ENCODE measurements at regions not wholly inside any gene's neighbourhood (a gene's known extent, or its start where the extent isn't known, plus 50 kb on each side); places are given as distances from the start of the nearest gene placed in this dataset.

DNA sequence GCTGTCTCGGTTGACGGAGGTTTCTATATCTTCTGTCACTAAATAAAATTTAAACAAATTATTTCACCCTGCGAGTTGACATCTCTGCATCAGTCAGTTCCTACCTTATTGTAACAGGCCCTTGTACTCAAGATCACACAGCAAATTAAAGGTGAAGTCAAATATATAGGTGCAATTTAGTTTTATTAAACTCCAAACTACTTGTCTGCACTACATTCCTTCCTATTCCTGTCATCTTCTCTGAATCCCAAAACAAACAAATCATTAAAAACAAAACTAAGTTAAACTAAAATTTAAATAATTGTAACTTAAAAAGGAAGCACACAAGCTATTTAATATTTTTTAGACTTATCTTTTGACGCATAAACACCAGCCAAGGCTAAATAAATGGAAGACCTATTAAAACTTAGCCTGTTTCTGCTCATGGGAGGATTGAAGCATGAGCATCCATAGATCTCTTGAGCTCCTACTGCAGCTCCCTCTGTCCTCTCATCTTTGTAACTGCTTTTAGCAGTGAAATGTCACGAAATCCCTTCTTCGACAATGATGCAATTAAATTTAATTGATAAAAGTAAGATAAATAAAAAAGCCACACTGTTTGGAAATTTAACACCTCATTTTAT, 1152.3 kb upstream of the GJE1 start:
- DNase-seq (ENCODE audit: low spot score), result no peak

DNA sequence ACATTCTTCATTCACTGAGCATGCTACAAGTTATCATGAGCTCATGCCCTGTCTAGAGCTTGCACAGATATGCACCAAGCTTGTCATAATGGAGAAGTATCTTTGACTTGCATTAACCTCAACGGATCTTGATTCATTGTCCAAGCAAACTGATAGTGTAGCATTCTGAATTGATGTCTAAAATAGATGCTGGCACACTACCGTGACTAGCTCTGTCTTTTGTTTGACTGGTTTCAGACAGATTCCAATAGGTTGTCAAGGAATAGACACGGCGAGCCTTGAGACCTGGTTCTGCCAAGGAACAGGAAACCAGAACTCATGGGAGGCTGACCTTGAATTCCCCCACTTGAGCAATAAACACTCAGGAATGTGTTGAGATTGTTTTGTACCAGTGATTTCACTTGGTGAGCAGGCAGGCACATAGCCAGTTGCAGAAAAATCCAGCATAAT, 1153.1 kb upstream of the GJE1 start:
- DNase-seq (ENCODE audit: low spot score), result no peak

- DNase-seq (ENCODE audit: low spot score), result no peak
Observed at GRCh38 chr6:140977403-140977802, 1155.3 kb upstream of the GJE1 start.

- DNase-seq (ENCODE audit: low spot score), result no peak
Observed at GRCh38 chr6:140976806-140977205, 1155.9 kb upstream of the GJE1 start.

- DNase-seq (ENCODE audit: low spot score), result no peak
Observed at GRCh38 chr6:140970485-140970884, 1162.2 kb upstream of the GJE1 start.

DNA sequence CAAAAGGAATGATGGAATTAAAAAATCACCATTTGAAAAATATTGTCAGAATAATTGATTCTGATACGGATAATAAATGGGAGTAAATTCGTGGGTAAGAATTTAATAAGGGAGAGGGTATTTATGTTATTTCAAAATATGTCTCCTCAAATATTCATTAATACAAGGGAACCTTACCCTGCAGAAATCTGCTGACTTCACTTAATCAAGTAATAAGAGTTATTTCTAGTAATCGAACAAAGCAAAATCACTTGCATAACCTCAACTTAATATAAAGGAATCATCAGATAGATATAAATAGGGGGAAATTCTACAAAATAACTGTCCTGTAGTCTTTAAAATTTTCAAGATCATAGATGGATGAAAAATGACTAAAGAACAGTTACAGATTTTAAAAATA, 1164.7 kb upstream of the GJE1 start:
- no peak for DNase-seq (ENCODE audit: low spot score)

DNA sequence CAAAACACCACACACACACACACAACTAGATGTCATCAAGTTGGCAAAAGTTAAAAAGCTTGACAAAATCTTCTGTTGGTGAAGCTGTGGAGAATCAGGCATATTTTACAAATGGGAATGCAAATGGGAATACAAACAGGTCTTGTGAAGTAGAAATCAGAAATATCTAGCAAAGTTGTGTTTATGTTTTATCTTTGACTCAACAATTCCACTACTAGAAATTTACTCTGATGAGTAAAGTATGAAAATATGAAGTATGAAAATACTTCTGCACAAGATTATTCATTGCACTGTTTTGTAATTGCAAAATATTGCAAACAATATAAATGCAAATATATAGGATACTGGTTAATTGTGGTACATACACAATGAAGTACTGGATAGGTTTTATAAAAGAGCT, 1166.0 kb upstream of the GJE1 start:
- DNase-seq (ENCODE audit: low spot score), result no peak

DNA sequence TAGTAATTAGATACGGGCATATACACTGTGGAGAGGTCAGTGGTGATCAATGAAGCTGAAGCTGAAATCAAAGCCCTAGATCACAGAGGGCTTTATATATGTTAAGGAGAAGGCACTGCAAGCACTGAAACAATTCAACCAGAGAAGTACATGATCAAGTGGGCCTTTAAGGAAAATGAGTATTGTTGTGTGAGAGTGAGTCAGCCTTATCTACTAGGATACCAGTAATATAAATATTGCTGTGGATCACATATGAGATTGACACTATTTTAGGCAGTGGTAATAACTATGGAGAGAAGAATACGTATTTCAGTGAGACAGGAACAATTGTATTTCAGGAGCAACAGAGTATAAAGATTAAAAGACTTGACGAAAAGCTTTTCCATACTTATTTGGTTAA, 1172.2 kb upstream of the GJE1 start:
- no peak for DNase-seq (ENCODE audit: low spot score)

DNA sequence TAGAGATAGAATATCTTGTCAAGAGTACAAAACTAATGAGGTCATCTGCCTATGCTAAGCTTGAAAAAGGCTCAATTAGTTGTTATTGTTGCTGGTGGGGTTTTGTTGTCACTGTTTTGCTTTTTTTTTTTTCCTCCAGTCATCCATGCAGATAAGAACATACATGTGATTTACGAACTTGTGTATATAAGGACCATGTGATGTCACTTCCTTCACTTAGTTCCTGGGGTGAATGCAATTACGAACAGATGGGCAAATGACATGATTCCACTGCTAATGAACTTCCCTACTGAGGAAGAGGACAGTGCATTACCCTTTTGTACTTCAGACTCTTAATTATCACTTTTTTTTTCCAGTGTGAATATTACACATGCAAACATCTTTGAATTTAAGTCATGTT, 1175.3 kb upstream of the GJE1 start:
- DNase-seq (ENCODE audit: low spot score), result no peak

- peak; percentile 20 for DNase-seq (ENCODE audit: low spot score)
Observed at GRCh38 chr6:140956571-140957369, 1176.0 kb upstream of the GJE1 start.

DNA sequence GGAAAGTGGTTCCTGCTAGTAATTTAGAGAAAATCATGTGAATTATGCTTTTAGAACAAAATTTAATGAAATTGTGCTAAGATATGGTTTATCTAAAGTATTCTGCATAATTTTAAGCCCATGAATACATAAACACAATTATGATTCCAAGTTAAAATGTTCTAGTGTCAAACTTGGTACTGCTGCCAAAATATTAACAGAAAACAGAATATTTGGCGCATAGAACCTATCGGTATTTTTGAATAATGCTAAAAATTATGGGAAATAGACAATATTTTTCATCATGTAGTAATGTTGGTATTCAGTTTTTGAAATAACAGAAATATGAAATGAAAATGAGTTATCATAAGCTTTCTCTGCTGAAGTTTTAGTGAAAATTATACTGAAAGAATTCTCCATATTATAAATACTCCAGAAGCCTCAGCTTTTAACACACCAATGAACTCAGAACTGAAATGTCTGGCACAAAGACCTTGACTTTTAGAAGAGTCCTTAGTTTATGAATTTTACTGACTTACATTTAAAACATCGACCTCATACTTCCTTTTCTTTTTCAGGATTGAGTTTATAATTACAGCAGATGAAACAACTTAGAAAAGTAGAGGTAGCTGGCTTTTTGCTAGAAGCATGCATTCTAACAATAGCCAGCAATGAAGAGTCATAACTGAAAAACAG, 1192.3 kb upstream of the GJE1 start:
- DNase-seq (ENCODE audit: low spot score), result no peak

DNA sequence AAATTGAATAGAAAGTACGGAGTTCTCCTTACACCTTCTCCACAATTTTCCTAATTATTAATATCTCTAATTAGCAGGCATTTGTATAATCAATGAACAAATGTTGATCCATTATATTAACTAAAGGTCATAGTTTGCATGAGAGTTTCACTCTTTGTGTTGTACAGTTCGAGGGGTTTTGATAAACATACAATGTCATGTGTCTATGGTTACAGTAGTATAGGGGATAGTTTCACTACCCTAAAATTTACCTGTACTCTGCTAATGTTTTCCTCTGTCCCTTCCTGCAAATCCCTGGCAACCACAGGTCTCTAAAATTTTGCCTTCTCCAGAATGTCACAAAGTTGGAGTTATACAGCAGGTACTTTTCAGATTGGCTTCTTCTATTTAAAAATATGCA, 1199.8 kb upstream of the GJE1 start:
- no peak for DNase-seq (ENCODE audit: low spot score)

- DNase-seq (ENCODE audit: low spot score), result no peak
Observed at GRCh38 chr6:140931581-140931980, 1201.1 kb upstream of the GJE1 start.

DNA sequence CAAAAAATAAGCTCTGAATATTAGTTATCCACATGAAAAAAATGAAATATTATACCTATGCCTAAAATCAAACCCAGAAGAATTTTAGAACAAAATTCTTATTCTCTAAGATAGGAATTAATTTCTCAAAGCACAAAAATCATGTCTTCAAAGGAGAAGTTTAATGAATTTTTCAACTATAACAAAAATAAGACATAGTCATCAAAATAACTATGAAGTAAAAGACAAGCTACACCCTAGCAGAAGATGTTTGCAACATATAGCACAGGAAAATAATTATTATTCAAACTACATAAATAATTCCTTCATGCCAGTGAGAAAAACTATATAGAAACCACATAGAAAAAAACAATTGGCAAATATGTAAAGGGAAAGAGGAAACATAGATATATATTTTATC, 1203.6 kb upstream of the GJE1 start:
- no peak for DNase-seq (ENCODE audit: low spot score)

DNA sequence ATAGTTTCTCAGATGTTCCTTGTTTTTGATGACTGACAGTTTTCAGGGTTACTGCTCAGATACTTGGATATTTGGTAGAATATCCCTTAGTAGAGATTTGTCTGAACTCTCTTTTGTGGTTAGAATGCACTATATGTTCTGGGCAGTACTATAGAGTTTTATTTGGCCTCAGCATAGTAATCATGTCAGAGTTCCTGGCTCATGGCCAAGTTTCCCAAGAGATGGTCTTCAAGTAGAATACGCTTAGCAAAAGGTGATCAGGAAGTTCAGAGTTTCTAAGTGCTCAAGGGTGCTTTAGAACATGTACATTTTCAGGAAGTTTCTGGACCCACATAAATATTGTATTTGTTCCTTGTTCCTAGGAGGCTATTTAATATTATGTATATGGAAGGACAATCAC, 1209.7 kb upstream of the GJE1 start:
- DNase-seq (ENCODE audit: low spot score), result no peak

- peak; percentile 31 for DNase-seq (ENCODE audit: low spot score)
Observed at GRCh38 chr6:140921366-140922226, 1211.1 kb upstream of the GJE1 start.

GRCh38 chr6:140917911-140918310, 1214.8 kb upstream of the GJE1 start:
- no peak for DNase-seq (ENCODE audit: low spot score)

- no peak for DNase-seq (ENCODE audit: low spot score)
Observed at GRCh38 chr6:140915551-140915950, 1217.2 kb upstream of the GJE1 start.

- DNase-seq (ENCODE audit: low spot score), result peak; percentile 3
Observed at GRCh38 chr6:140915103-140915502, 1217.6 kb upstream of the GJE1 start.

DNA sequence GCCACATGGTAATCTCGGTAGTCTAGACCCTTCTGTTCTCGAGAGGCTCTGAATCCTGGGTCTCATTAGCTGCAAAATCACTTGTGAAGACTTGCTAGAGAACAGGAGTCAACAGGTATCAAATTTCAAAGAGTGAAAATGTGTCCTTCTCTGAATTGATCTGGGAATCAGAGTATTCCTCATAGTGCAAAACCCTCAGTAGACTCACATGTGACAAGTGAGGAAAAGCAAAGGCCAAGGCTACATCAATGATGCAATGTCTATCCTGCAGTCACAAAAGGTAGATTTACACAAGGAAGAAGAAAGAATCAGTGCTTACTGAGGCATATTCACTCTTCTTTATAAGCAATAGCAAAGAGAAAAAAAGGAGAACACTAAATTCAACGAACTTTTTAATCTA, 1220.0 kb upstream of the GJE1 start:
- DNase-seq (ENCODE audit: low spot score), result no peak

- no peak for DNase-seq (ENCODE audit: low spot score)
Observed at GRCh38 chr6:140909625-140910024, 1223.1 kb upstream of the GJE1 start.

DNA sequence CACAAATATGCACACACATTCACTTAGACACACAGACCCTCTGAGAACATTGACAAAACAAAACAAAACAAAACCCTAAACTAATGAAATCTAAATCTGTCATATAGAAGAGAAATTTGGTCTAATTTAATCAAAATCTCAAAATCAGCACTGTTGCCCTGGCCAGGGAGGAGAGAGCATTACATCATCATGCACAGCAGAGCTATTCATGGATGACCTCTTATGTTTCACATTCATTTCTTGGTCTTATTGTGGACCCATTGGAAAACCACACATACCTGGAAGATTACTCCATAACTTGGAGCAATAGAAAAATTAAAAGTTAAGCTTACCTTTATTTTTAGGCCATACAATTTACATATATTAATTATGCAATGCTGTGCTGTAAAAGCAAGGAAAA, 1223.6 kb upstream of the GJE1 start:
- DNase-seq (ENCODE audit: low spot score), result no peak
